ES-I3 (cell line): ENCODE measurements at regions not wholly inside any gene's neighbourhood (a gene's known extent, or its start where the extent isn't known, plus 50 kb on each side); places are given as distances from the start of the nearest gene placed in this dataset.
"Not testable (repeated sequence)": the region's sequence is repeated elsewhere in the genome, so short reads cannot be mapped to it uniquely, and the experiment has no call there.

Experiments
- H3K36me3 ChIP-seq: 2 replicates; pipeline ENCODE4 v1.6.1; 2013; ENCODE audit warnings: mild to moderate bottlenecking, low read length, control low read depth, moderate library complexity; ENCODE audit not compliant: insufficient read depth
- H3K4me1 ChIP-seq: 2 replicates; pipeline ENCODE4 v1.6.1; 2013; ENCODE audit warnings: mild to moderate bottlenecking, control low read depth, low read length; ENCODE audit not compliant: insufficient read depth
- H3K9ac ChIP-seq: 2 replicates; pipeline ENCODE4 v1.6.1; 2013; ENCODE audit warnings: low read depth, mild to moderate bottlenecking, low read length, moderate library complexity
- H3K9me3 ChIP-seq: 2 replicates; pipeline ENCODE4 v1.6.1; 2013; ENCODE audit warnings: mild to moderate bottlenecking, low read length, moderate library complexity; ENCODE audit not compliant: control insufficient read depth, insufficient read depth

DNA sequence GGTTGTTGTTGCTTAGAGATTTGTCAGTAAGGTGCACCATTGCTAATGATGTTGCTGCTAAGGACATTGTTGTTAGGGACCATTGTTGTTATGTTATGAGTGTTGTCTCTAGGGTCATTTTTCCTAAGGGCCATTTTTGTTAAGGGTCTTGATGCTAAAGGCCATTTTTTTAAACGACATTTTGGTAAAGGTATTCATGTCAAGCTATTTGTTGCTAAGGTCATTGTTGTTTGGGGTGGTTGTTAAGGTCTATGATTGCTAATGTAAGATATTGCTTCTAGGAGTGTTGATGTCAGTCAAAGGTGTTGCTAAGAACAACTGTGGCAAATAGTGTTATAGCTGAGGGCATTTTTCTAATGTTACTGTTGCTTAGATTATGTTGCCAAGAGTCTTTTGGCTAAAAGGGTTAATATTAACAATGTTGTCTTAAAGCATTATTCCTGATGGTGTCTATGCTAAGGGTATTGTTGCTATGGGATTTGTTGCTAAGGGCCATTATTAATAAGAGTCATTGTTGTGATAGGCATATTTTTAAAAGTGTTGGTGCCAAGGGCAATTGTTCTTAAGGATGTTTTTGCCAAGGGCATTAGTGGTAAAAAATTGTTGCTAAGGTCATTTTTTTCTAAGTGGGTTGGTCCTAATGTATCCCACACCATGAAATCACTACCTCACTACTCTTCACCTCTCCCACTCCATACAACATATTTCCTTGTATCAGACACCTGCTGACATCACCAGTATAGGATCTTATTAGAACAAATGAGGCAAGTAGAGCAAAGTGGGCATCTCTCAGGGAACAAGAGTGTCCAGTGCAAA is 56.2 kb downstream of the SPATA31A6 start:
- not testable (repeated sequence) for H3K36me3 ChIP-seq, H3K4me1 ChIP-seq, H3K9ac ChIP-seq

DNA sequence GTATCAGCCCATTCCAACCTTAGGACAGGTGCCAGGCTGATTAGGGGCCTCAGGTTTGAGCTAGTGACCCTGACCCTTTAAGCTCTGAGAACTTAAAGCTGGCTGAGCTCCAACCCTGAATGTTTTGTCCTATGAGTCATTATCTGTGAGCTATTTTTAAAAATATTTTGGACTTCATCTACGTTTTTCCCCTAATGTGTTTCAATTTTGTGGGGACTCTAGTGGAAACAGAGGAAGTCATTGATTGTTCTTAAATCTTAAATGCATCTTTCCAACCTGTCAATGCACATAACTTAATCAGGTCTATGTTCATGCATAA is 56.8 kb downstream of the SPATA31A6 start:
- not testable (repeated sequence) for H3K4me1 ChIP-seq, H3K36me3 ChIP-seq, H3K9me3 ChIP-seq, H3K9ac ChIP-seq

More for the DNA sequence above, 56.2 kb downstream of the SPATA31A6 start:
- H3K9me3 ChIP-seq: not testable (repeated sequence)

DNA sequence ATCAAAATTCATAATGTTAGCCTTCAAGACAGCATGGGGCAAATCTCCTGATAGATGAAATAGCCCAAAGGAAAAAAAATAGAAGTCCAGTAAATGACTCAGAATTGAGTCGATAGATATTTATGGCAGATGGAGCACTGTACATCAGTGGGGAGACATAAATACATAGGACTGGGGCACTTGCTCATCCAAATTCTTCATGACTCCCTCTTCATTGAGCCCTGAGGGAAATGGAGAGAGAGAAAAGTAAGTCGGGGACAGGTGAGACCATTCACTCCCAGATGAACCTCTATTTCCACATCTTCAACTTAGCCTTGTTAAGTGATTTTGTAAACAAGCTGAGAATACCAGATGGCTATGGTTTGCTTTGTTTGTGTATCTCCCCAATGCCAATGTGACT is 59.8 kb downstream of the SPATA31A6 start:
- H3K9me3 ChIP-seq, H3K4me1 ChIP-seq, H3K36me3 ChIP-seq, H3K9ac ChIP-seq: not testable (repeated sequence)

DNA sequence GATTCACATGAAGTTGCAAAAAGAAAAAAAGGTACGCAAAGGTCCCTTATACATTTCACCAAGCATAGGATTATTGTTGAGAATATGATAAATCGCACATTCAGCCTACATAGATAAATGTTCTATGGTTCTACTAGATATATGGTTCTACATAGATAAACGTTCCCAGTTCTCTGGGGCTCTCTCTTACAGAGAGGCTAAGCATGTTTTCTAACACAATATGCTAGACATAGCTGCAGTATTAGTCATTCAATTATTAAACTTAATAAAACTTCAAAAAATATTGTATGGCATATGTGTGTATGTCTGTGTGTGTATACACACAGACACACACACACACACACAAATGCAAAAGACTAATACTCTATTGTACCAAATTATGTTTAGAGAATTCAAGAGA is 60.4 kb downstream of the SPATA31A6 start:
- not testable (repeated sequence) for H3K9ac ChIP-seq, H3K9me3 ChIP-seq, H3K4me1 ChIP-seq, H3K36me3 ChIP-seq

DNA sequence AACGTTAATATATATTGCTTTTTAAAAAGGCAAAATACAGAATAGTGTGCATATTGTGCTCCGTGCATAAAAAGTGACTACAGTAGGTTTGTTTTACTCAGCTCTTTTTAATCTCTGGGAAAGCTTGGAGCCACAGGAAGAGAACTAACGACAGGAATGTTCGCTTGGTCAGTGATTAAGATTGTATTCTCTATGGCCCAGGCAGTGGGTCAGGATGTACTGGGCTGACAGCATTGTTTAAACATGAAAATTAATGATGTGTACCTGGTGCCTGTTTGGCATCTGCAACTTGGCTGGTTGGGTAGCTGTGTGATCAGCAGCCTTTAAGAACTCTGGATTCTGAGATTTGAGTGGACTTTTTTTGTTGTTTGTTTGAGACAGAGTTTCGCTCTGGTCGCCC is 85.3 kb downstream of the SPATA31A6 start:
- H3K4me1 ChIP-seq, H3K9ac ChIP-seq, H3K9me3 ChIP-seq, H3K36me3 ChIP-seq: not testable (repeated sequence)

DNA sequence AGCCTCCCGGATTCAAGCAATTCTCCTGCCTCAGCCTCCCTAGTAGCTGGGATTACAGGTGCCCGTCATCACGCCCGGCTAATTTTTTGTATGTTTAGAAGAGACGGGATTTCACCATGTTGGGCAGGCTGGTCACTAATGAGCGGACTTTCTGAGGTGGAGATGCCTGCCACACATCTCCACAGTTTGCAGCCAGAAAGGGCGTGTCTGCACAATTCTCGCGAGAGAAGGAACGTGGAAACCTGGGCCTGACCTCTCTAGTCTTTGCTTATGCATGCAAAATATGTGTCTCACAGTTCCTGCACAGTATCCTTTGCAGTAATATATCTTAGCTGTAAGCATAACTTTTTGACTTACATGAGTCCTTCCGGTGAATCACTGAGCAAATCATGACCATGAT is 85.7 kb downstream of the SPATA31A6 start:
- H3K36me3 ChIP-seq, H3K9ac ChIP-seq, H3K9me3 ChIP-seq, H3K4me1 ChIP-seq: not testable (repeated sequence)

DNA sequence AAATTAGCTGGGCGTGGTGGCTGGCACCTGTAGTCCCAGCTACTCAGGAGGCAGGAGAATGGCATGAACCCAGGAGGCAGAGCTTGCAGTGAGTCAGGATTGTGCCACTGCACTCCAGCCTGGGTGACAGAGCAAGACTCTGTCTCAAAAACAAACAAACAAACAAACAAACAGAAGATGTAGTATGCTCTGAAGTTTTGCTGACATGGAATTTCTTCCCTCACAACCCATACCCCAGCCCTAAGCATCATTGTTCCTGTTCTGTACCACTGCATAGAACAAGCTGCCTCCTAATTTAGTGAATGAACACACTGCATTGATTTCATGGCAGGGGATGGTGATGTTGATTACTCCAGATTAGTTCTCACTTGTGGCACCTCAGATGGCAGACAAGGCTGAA is 89.7 kb downstream of the SPATA31A6 start:
- not testable (repeated sequence) for H3K36me3 ChIP-seq, H3K9ac ChIP-seq, H3K4me1 ChIP-seq, H3K9me3 ChIP-seq

DNA sequence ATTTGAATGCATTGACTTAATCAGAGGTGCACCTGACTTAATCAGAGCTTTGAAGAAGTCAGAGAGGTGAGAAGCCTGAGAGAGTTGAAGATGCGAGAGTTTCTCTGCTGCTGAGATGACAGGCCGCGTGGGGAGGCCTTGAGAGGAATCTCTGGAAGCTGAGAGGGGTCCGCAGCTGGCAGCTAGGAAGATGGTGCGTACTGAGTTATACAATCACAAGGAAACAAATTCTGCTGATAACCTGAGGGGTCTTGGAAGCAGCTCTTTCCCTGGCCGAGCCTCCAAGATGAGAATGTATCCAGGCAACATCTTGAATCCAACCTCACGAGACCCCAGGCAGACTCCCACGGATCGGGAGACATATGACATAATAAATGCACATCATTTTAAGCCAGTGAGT is 91.7 kb downstream of the SPATA31A6 start:
- Histone ChIP-seq H3K36me3 (no peaks in the 10 kb centered on the region), H3K4me1 (no peaks in the 10 kb centered on the region), H3K9ac (no peak overlapping the region), H3K9me3 (no peaks in the 10 kb centered on the region)

DNA sequence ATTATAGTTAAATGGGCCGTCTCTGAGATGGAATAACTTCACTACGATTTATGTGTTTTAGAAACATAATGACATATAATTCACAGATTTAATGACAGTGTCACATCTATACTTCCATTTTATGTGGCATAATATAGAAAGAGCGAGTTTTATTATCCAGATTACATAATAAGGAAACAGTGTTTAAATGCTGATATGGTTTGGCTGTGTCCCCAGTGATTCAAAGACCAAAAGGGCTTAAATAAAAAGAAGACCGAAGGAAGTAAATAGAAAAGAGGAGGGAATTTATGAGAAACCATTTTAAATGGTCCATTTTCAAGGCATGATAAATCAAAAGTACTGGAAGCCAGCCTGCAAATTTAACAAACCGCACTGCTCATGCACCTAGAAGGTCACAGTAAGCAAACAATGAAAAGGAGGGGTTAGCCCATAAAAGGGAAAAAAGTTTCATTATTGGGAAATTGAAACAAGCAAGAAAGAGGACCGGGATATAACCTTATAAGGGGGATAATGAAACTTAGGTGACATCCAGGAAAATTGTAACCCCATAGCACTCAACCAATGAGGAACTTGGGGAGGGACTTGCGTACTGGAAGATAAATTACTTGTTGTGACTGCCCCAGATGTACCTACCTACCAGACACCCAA is 99.2 kb downstream of the SPATA31A6 start:
- not testable (repeated sequence) for H3K36me3 ChIP-seq, H3K9me3 ChIP-seq, H3K9ac ChIP-seq, H3K4me1 ChIP-seq

DNA sequence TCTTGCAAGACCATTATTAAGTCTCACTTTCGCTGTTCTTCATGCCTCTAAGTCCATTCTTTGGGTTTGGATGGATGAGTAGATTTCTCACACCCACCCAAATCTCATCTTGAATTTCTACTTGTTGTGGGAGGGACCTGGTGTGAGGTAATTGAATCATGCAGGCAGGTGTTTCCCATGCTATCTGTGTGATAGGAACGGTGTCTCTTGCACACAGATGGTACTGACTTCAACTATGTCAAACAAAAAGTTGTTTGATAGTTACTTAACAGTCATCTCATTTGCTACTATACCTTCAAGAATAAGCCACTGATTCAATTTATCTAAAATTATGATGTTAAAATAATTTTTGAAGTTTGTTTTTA is 99.7 kb downstream of the SPATA31A6 start:
- H3K4me1 ChIP-seq, H3K9me3 ChIP-seq, H3K9ac ChIP-seq, H3K36me3 ChIP-seq: not testable (repeated sequence)

DNA sequence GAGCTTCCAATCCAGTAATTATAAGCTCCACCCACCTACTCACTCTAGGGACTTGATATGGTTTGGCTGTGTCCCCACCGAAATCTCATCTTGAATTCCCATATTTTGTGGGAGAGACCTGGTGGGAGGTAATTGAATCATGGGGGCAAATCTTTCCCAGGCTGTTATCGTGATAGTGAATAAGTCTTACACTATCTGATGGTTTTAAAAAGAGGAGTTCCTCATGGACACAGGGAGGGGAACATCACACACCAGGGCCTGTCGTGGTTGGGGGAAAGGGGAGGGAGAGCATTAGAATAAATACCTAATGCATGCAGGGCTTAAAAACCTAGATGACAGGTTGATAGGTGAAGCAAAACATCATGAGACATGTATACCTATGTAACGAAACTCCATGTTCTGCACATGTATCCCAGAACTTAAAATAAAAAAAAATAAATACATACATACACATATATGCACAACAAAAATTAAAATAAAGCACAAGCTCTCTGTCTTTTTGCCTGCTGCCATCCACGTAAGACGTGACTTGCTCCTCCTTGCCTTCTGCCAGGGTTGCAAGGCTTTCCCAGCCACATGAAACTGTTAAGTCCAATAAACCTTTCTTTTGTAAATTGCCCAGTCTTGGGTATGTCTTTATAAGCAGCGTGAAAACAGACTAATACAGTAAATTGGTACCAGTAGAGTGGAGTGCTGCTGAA is 102.8 kb downstream of the SPATA31A6 start:
- not testable (repeated sequence) for H3K4me1 ChIP-seq, H3K9ac ChIP-seq, H3K36me3 ChIP-seq, H3K9me3 ChIP-seq

DNA sequence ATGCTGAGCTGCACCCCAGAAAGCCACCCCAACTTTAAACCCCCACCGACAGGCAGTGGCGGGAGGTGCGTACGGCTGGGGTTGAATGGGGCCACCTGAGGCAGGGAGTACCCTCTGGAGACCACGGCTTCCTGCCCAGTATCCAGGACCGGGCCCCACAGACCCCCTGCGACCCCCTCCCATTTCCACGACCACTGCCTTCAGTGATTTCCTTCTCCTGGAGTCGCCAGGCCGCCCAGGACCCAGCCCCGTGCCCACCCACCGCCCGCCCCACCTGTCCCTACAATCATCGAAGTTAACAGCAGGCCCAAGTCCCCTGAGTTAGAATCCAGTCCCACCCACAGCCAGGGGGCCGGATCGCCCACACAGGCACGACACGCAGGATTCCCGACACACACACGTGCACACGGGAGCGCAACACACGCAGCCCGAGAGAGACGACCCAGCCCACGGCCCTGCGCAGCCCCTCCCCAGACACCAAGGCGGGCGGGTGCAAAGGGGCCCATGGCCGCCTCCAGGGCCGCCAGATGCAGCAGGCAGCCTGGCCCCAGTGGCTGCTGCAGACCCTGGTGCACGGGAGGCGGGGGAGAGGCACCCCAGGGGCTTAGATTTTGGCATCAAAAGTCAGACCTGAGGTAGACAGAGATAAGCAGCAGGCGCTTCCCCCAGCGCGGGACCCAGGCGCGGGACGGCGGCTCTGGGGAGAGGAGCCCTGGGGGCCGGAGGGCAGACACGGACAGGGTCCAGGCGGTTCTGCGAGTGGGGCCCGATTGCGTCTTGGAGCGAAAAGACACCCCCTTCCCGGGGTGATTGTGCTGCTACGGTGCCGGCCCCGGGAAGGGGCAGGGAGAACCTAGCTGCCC is 104.8 kb downstream of the SPATA31A6 start:
- not testable (repeated sequence) for H3K4me1 ChIP-seq, H3K36me3 ChIP-seq, H3K9me3 ChIP-seq, H3K9ac ChIP-seq

DNA sequence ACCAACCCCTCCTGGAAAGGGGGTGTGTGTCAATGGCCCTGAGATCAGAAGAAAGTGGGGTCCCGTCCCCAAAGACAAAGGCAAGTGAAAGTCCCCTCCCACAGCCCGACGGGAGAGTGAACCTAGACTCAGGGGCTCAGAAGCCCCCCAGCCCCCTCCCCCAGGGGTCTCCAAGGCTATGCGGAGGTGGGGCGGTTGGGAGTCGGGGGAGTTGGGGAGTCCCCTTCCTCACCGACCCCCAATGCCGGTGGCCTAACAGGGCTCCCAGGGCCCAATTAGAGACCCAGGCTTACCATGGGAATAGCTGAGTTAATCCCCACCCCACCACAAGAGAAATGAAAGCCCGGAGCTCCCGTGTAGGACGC is 105.4 kb downstream of the SPATA31A6 start:
- not testable (repeated sequence) for H3K9ac ChIP-seq, H3K9me3 ChIP-seq, H3K36me3 ChIP-seq, H3K4me1 ChIP-seq

DNA sequence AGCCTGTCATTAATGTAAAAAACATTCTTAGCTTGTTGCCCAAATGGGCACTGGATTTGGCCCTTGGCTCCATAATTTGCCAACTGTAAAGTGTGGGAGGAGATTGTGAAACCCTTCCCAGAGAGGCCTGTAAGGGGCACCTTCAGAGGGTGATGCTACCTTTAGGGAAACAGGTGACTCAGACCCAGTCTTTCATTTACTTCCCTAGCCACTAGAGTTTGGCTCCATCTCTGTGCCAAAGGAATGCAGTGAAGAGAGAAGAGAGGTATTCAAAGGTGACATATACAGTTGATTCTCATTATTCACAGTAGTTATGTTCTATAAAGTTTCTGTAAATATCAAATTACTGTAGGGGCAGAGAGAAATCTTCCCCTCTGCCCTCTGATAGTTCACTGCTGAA is 116.7 kb downstream of the SPATA31A6 start:
- not testable (repeated sequence) for H3K4me1 ChIP-seq, H3K9me3 ChIP-seq, H3K9ac ChIP-seq, H3K36me3 ChIP-seq

DNA sequence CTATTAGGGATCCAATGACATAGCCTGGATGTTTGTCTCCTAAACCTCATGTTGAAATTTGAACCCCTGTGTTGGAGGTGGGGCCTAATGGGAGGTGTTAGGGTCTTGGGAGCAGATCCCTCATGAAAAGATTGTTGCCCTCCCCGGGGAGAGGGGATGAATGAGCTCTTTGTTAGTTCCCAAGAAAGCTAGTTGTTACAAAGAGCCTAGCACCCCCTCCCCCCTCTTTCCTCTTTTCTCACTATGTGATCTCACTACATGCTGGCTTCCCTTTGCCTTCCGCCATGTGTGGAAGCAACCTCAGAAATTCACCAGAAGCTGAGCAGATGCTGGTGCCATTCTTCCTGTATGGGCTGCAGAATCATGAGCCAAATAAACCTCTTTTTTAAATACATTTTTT is 123.2 kb downstream of the SPATA31A6 start:
- not testable (repeated sequence) for H3K9ac ChIP-seq, H3K4me1 ChIP-seq, H3K9me3 ChIP-seq, H3K36me3 ChIP-seq
